Testis (tissue), 2 donors: ENCODE measurements at regions not wholly inside any gene's neighbourhood (a gene's known extent, or its start where the extent isn't known, plus 50 kb on each side); places are given as distances from the start of the nearest gene placed in this dataset.
A peak's percentile ranks its signal among the peaks of the same experiment; 100 is the strongest.

Experiments
- DNase-seq: peaks from one replicate; pipeline ENCODE4 v3.0.0-alpha.2; 2019
- H3K27ac ChIP-seq, 2 donors: fragments of 200-600 bp; sonication (generic); one replicate each; pipeline ENCODE4 v1.5.1; 2019
- H3K27me3 ChIP-seq: fragments of 200-600 bp; sonication (generic); one replicate; pipeline ENCODE4 v1.5.1; 2019
- H3K36me3 ChIP-seq: fragments of 200-600 bp; sonication (generic); one replicate; pipeline ENCODE4 v1.5.1; 2017; ENCODE audit warnings: low read depth; ENCODE audit errors: missing control alignments
- H3K4me1 ChIP-seq: fragments of 200-600 bp; sonication (generic); one replicate; pipeline ENCODE4 v1.5.1; 2019
- H3K4me3 ChIP-seq, 2 donors: fragments of 200-600 bp; sonication (generic); one replicate each; pipeline ENCODE4 v1.5.1; 2017 to 2019
- H3K9me3 ChIP-seq: fragments of 200-600 bp; sonication (generic); one replicate; pipeline ENCODE4 v1.5.1; 2017
- CTCF ChIP-seq, 3 experiments: fragments of 450-650 bp in 2 of 3; fragments of 200-600 bp in 1 of 3; sonication (generic) in 1 of 3; IDR thresholded peaks; one replicate each; pipeline ENCODE4 v1.5.1; 2016 to 2019; ENCODE audit warnings: antibody characterized with exemption in 3 of 3, mild to moderate bottlenecking in 2 of 3, moderate library complexity in 1 of 3
- POLR2A ChIP-seq: fragments of 450-650 bp; IDR thresholded peaks from one replicate; pipeline ENCODE4 v1.6.1; 2017; ENCODE audit warnings: antibody characterized with exemption, mild to moderate bottlenecking, moderate library complexity
- WGBS, 2 donors: methylation state at CpG; one replicate each; pipeline ENCODE4 v1.1.5; 2018; 5-methylcytosine and 5-hydroxymethylcytosine counted together
- intact Hi-C: fragments of 100-400 bp; cut with DNase I; formaldehyde crosslinking; loops from one replicate; pipeline ENCODE4 v1.15.1; 2023; ENCODE audit warnings: low total_unique reads

- 73% methylated on average over 7 of the region's 7 CpGs for WGBS, 2 donors
- no peak overlapping the region for H3K27ac ChIP-seq
- no peaks in the 10 kb centered on the region for H3K36me3 ChIP-seq
- no peaks in the 10 kb centered on the region for H3K4me1 ChIP-seq
- no peak for TF ChIP-seq POLR2A
- TF ChIP-seq CTCF (IDR thresholded peaks at IDR 0.05): no peak
- intact Hi-C loops: no loop called here
- H3K9me3 ChIP-seq: no peaks in the 10 kb centered on the region
- H3K4me3 ChIP-seq: no peak overlapping the region
- peak; percentile 48 for DNase-seq
- no peaks in the 10 kb centered on the region for H3K27me3 ChIP-seq
Observed at GRCh38 chr21:16084776-16085364, 355.1 kb downstream of the USP25 start.

GRCh38 chr21:16085421-16085820, 355.6 kb downstream of the USP25 start:
- Histone ChIP-seq H3K4me1 (no peaks in the 10 kb centered on the region), H3K4me3 (no peak overlapping the region), H3K27ac (no peak overlapping the region), H3K36me3 (no peaks in the 10 kb centered on the region), H3K27me3 (no peaks in the 10 kb centered on the region), H3K9me3 (no peaks in the 10 kb centered on the region)
- WGBS, 2 donors: 82 to 86% methylated on average over 5 of the region's 5 CpGs
- intact Hi-C loops: no loop called here
- DNase-seq: no peak
- no peak for TF ChIP-seq CTCF (IDR thresholded peaks at IDR 0.05)
- no peak for TF ChIP-seq POLR2A

- no peaks in the 10 kb centered on the region for H3K36me3 ChIP-seq
- no peak overlapping the region for H3K27ac ChIP-seq
- H3K27me3 ChIP-seq: no peaks in the 10 kb centered on the region
- WGBS, 2 donors: 85 to 90% methylated on average over 4 of the region's 4 CpGs
- no peak for DNase-seq
- H3K4me3 ChIP-seq: no peak overlapping the region
- intact Hi-C loops: no loop called here
- H3K4me1 ChIP-seq: no peaks in the 10 kb centered on the region
- no peaks in the 10 kb centered on the region for H3K9me3 ChIP-seq
- no peak for TF ChIP-seq POLR2A
- no peak for TF ChIP-seq CTCF (IDR thresholded peaks at IDR 0.05)
Observed at GRCh38 chr21:16086121-16086520, 356.3 kb downstream of the USP25 start.

- Histone ChIP-seq H3K36me3 (no peaks in the 10 kb centered on the region), H3K4me3 (no peak overlapping the region), H3K9me3 (no peaks in the 10 kb centered on the region), H3K4me1 (no peaks in the 10 kb centered on the region), H3K27me3 (no peaks in the 10 kb centered on the region), H3K27ac (no peak overlapping the region)
- WGBS, 2 donors: 56 to 66% methylated on average over 2 of the region's 2 CpGs
- TF ChIP-seq CTCF (IDR thresholded peaks at IDR 0.05) (no peak), POLR2A (no peak)
- intact Hi-C loops: no loop called here
- no peak for DNase-seq
Observed at GRCh38 chr21:16086936-16087335, 357.2 kb downstream of the USP25 start.

- no peak for DNase-seq
- H3K9me3 ChIP-seq: no peaks in the 10 kb centered on the region
- intact Hi-C loops: no loop called here
- H3K4me3 ChIP-seq: no peak overlapping the region
- no peaks in the 10 kb centered on the region for H3K27me3 ChIP-seq
- TF ChIP-seq POLR2A (no peak), CTCF (IDR thresholded peaks at IDR 0.05) (no peak)
- no peaks in the 10 kb centered on the region for H3K4me1 ChIP-seq
- 88 to 89% methylated on average over 1 of the region's 1 CpG for WGBS, 2 donors
- H3K36me3 ChIP-seq: no peaks in the 10 kb centered on the region
- H3K27ac ChIP-seq: no peak overlapping the region
Observed at GRCh38 chr21:16087523-16087922, 357.7 kb downstream of the USP25 start.
